GM23248 (cell line): ENCODE measurements at regions not wholly inside any gene's neighbourhood (a gene's known extent, or its start where the extent isn't known, plus 50 kb on each side); places are given as distances from the start of the nearest gene placed in this dataset.

ENCODE experiments used
- DNase-seq: peaks from one replicate; pipeline ENCODE4 v3.0.0-alpha.2; 2015
- H2AFZ ChIP-seq: fragments of 200-600 bp; sonication (generic); 2 replicates; pipeline ENCODE4 v1.6.1; 2016; ENCODE audit warnings: antibody characterized with exemption
- H3F3A ChIP-seq: fragments of 200-600 bp; sonication (generic); 2 replicates; pipeline ENCODE4 v1.6.1; 2016; ENCODE audit warnings: mild to moderate bottlenecking, antibody characterized with exemption, mixed run types; ENCODE audit not compliant: insufficient read depth
- H3K27ac ChIP-seq: fragments of 200-600 bp; sonication (generic); 2 replicates; pipeline ENCODE4 v1.5.1; 2016; ENCODE audit warnings: mild to moderate bottlenecking
- H3K27me3 ChIP-seq: fragments of 200-600 bp; sonication (generic); replicated peaks from 2 replicates; pipeline ENCODE4 v1.6.1; 2016; ENCODE audit warnings: mild to moderate bottlenecking; ENCODE audit not compliant: insufficient read depth
- H3K36me3 ChIP-seq: fragments of 200-600 bp; sonication (generic); 2 replicates; pipeline ENCODE4 v1.6.1; 2016; ENCODE audit warnings: low read depth, mild to moderate bottlenecking
- H3K4me1 ChIP-seq: fragments of 200-600 bp; sonication (generic); 2 replicates; pipeline ENCODE4 v1.6.1; 2016; ENCODE audit warnings: mild to moderate bottlenecking; ENCODE audit not compliant: insufficient read depth
- H3K4me2 ChIP-seq: fragments of 200-600 bp; sonication (generic); one replicate; pipeline ENCODE4 v1.6.1; 2016; ENCODE audit warnings: mild to moderate bottlenecking; ENCODE audit not compliant: unreplicated experiment
- H3K4me3 ChIP-seq: fragments of 200-600 bp; sonication (generic); 2 replicates; pipeline ENCODE4 v1.5.1; 2016; ENCODE audit warnings: mild to moderate bottlenecking
- H3K79me2 ChIP-seq: fragments of 200-600 bp; sonication (generic); 2 replicates; pipeline ENCODE4 v1.6.1; 2016; ENCODE audit warnings: mild to moderate bottlenecking; ENCODE audit not compliant: insufficient read depth
- H3K9ac ChIP-seq: fragments of 200-600 bp; sonication (generic); 2 replicates; pipeline ENCODE4 v1.6.1; 2016; ENCODE audit warnings: mild to moderate bottlenecking
- H3K9me2 ChIP-seq: fragments of 200-600 bp; sonication (generic); 2 replicates; pipeline ENCODE4 v1.6.1; 2016; ENCODE audit warnings: mixed run types, mild to moderate bottlenecking, moderate library complexity; ENCODE audit not compliant: insufficient read depth
- H3K9me3 ChIP-seq: fragments of 200-600 bp; sonication (generic); one replicate; pipeline ENCODE4 v1.6.1; 2017; ENCODE audit warnings: low read depth
- H4K20me1 ChIP-seq: fragments of 200-600 bp; sonication (generic); 2 replicates; pipeline ENCODE4 v1.6.0; 2016; ENCODE audit not compliant: insufficient read depth
- EZH2 ChIP-seq: fragments of 200-600 bp; sonication (generic); IDR thresholded peaks from 2 replicates; pipeline ENCODE4 v1.6.1; 2018; ENCODE audit warnings: antibody characterized with exemption, mild to moderate bottlenecking; ENCODE audit not compliant: insufficient read depth, poor library complexity, severe bottlenecking
- EZH2phosphoT487 ChIP-seq: fragments of 200-600 bp; sonication (generic); IDR thresholded peaks from 2 replicates; pipeline ENCODE4 v1.6.1; 2018; ENCODE audit warnings: antibody characterized with exemption, moderate library complexity, mild to moderate bottlenecking, low read depth; ENCODE audit not compliant: insufficient read depth
- WGBS, 2 experiments: methylation state at CpG; one replicate each; pipeline ENCODE4 v1.1.6; 2015 to 2017; ENCODE audit warnings: low lambda C conversion rate in 2 of 2, low coverage in 1 of 2; ENCODE audit errors: missing lambda C conversion rate in 2 of 2; 5-methylcytosine and 5-hydroxymethylcytosine counted together
- in situ Hi-C: fragments of 300-500 bp; cut with MboI; formaldehyde crosslinking; loops from 2 replicates; pipeline ENCODE4 v1.15.0; 2020

- in situ Hi-C loops, result no loop called here
- TF ChIP-seq EZH2phosphoT487 (no peak), EZH2 (no peak)
Observed at GRCh38 chr11:90341986-90342385, 119.1 kb upstream of the CHORDC1 start.

GRCh38 chr11:90332415-90332814 is 109.6 kb upstream of the CHORDC1 start:
- peak; percentile 6 for DNase-seq
- no peak overlapping the region for H3K27ac ChIP-seq
- in situ Hi-C loops, result no loop called here
- H3K36me3 ChIP-seq, result no peaks in the 10 kb centered on the region
- H3K4me2 ChIP-seq, result no peak overlapping the region
- H3K4me3 ChIP-seq, result no peak overlapping the region
- H3K27me3 ChIP-seq, result no peaks in the 10 kb centered on the region
- H2AFZ ChIP-seq, result no peak overlapping the region
- no peaks in the 10 kb centered on the region for H3K79me2 ChIP-seq
- H3F3A ChIP-seq, result no peaks in the 10 kb centered on the region
- H4K20me1 ChIP-seq, result no peaks in the 10 kb centered on the region
- H3K9ac ChIP-seq, result no peak overlapping the region
- TF ChIP-seq EZH2, result no peak
- no peak for TF ChIP-seq EZH2phosphoT487
- no peaks in the 10 kb centered on the region for H3K9me3 ChIP-seq
- H3K9me2 ChIP-seq, result no peaks in the 10 kb centered on the region
- no peaks in the 10 kb centered on the region for H3K4me1 ChIP-seq
- 15 to 31% methylated on average over 1 of the region's 1 CpG for WGBS, 2 experiments

More at GRCh38 chr11:90341986-90342385, 119.1 kb upstream of the CHORDC1 start:
- no peak for DNase-seq
- no peak overlapping the region for H3K4me3 ChIP-seq
- H3K9me2 ChIP-seq, result no peaks in the 10 kb centered on the region
- H3K9ac ChIP-seq, result no peak overlapping the region
- no peak overlapping the region for H3K4me2 ChIP-seq
- H4K20me1 ChIP-seq, result no peaks in the 10 kb centered on the region
- WGBS, 2 experiments, result 15% methylated on average over 3 of the region's 3 CpGs
- no peak overlapping the region for H2AFZ ChIP-seq
- H3F3A ChIP-seq, result no peaks in the 10 kb centered on the region
- no peak overlapping the region for H3K27ac ChIP-seq
- no peaks in the 10 kb centered on the region for H3K9me3 ChIP-seq
- no peaks in the 10 kb centered on the region for H3K27me3 ChIP-seq
- no peaks in the 10 kb centered on the region for H3K79me2 ChIP-seq
- no peaks in the 10 kb centered on the region for H3K36me3 ChIP-seq
- H3K4me1 ChIP-seq, result no peaks in the 10 kb centered on the region

- Histone ChIP-seq H2AFZ (no peak overlapping the region), H3K36me3 (no peaks in the 10 kb centered on the region), H3F3A (no peaks in the 10 kb centered on the region), H3K9me3 (no peaks in the 10 kb centered on the region), H3K4me3 (no peak overlapping the region), H3K9ac (no peak overlapping the region), H4K20me1 (no peaks in the 10 kb centered on the region), H3K4me2 (no peak overlapping the region), H3K27ac (no peak overlapping the region), H3K27me3 (no peaks in the 10 kb centered on the region), H3K9me2 (no peaks in the 10 kb centered on the region), H3K79me2 (no peaks in the 10 kb centered on the region), H3K4me1 (no peaks in the 10 kb centered on the region)
- TF ChIP-seq EZH2 (no peak), EZH2phosphoT487 (no peak)
- DNase-seq, result no peak
- WGBS, 2 experiments, result 5 to 10% methylated on average over 2 of the region's 2 CpGs
- in situ Hi-C loops, result no loop called here
Observed at GRCh38 chr11:90330632-90331031, 107.8 kb upstream of the CHORDC1 start.

- Histone ChIP-seq H3K4me3 (no peak overlapping the region), H3K4me1 (no peaks in the 10 kb centered on the region), H3K27ac (no peak overlapping the region), H3K36me3 (no peaks in the 10 kb centered on the region), H3K9me3 (no peaks in the 10 kb centered on the region), H3K79me2 (no peaks in the 10 kb centered on the region), H3K27me3 (no peaks in the 10 kb centered on the region), H4K20me1 (no peaks in the 10 kb centered on the region), H3K9me2 (no peaks in the 10 kb centered on the region), H3K4me2 (no peak overlapping the region), H3K9ac (no peak overlapping the region), H2AFZ (no peak overlapping the region), H3F3A (no peaks in the 10 kb centered on the region)
- in situ Hi-C loops, result no loop called here
- DNase-seq, result no peak
- WGBS, 2 experiments, result 0% methylated on average over 1 of the region's 1 CpG
- TF ChIP-seq EZH2phosphoT487 (no peak), EZH2 (no peak)
Observed at GRCh38 chr11:90329043-90329442, 106.2 kb upstream of the CHORDC1 start.

- Histone ChIP-seq H3K9ac (no peak overlapping the region), H2AFZ (no peak overlapping the region), H3K27me3 (no peaks in the 10 kb centered on the region), H3K4me1 (no peaks in the 10 kb centered on the region), H3K9me2 (no peaks in the 10 kb centered on the region), H3K9me3 (no peaks in the 10 kb centered on the region), H3K79me2 (no peaks in the 10 kb centered on the region), H3K27ac (no peak overlapping the region), H3K4me3 (no peak overlapping the region), H3K4me2 (no peak overlapping the region), H3F3A (no peaks in the 10 kb centered on the region), H4K20me1 (no peaks in the 10 kb centered on the region), H3K36me3 (no peaks in the 10 kb centered on the region)
- TF ChIP-seq EZH2phosphoT487 (no peak), EZH2 (no peak)
- WGBS, 2 experiments, result 3 to 25% methylated on average over 2 of the region's 2 CpGs
- in situ Hi-C loops, result no loop called here
- no peak for DNase-seq
Observed at GRCh38 chr11:90326647-90327046, 103.8 kb upstream of the CHORDC1 start.
